H9 (cell line): ENCODE measurements at regions not wholly inside any gene's neighbourhood (a gene's known extent, or its start where the extent isn't known, plus 50 kb on each side); places are given as distances from the start of the nearest gene placed in this dataset.

ENCODE experiments used
- DNase-seq: peaks from one replicate; pipeline ENCODE4 v3.0.0-alpha.2; 2017
- H2AFZ ChIP-seq: one replicate; pipeline ENCODE4 v1.6.1; 2013; ENCODE audit warnings: mild to moderate bottlenecking, low read length, control low read depth, moderate library complexity
- H2AK5ac ChIP-seq: 2 replicates; pipeline ENCODE4 v1.6.1; 2013; ENCODE audit warnings: low read length, control low read depth, mixed read lengths; ENCODE audit not compliant: insufficient read length
- H2BK120ac ChIP-seq: one replicate; pipeline ENCODE4 v1.6.1; 2013; ENCODE audit warnings: low read depth, mild to moderate bottlenecking, low read length, control low read depth, inconsistent platforms; ENCODE audit not compliant: poor library complexity, severe bottlenecking
- H2BK12ac ChIP-seq: 2 replicates; pipeline ENCODE4 v1.6.1; 2013; ENCODE audit warnings: low read length, control low read depth, mixed read lengths, low read depth; ENCODE audit not compliant: insufficient read length
- H2BK15ac ChIP-seq: 2 replicates; pipeline ENCODE4 v1.6.1; 2013; ENCODE audit warnings: low read depth, low read length, control low read depth
- H2BK20ac ChIP-seq: one replicate; pipeline ENCODE4 v1.6.1; 2013; ENCODE audit warnings: low read depth, mild to moderate bottlenecking, low read length, control low read depth, inconsistent platforms; ENCODE audit not compliant: poor library complexity, severe bottlenecking
- H2BK5ac ChIP-seq: 2 replicates; pipeline ENCODE4 v1.6.1; 2013; ENCODE audit warnings: low read length, control low read depth, mixed read lengths; ENCODE audit not compliant: insufficient read length
- H3K14ac ChIP-seq: 2 replicates; pipeline ENCODE4 v1.6.1; 2013; ENCODE audit warnings: low read length, control low read depth; ENCODE audit not compliant: insufficient read depth
- H3K18ac ChIP-seq: 2 replicates; pipeline ENCODE4 v1.6.1; 2013; ENCODE audit warnings: low read depth, mild to moderate bottlenecking, mixed read lengths, low read length, control low read depth; ENCODE audit not compliant: insufficient read length
- H3K23ac ChIP-seq: 2 replicates; pipeline ENCODE4 v1.6.1; 2013; ENCODE audit warnings: low read length, control low read depth, mixed read lengths, low read depth; ENCODE audit not compliant: insufficient read length
- H3K23me2 ChIP-seq: 2 replicates; pipeline ENCODE4 v1.6.1; 2013; ENCODE audit warnings: low read depth, mild to moderate bottlenecking, mixed read lengths, low read length, control low read depth; ENCODE audit not compliant: insufficient read length, poor library complexity, severe bottlenecking
- H3K27ac ChIP-seq: 2 replicates; pipeline ENCODE4 v1.5.1; 2013; ENCODE audit warnings: low read length, control low read depth, mixed read lengths, low read depth; ENCODE audit not compliant: insufficient read length
- H3K27me3 ChIP-seq: 2 replicates; pipeline ENCODE4 v1.6.1; 2013; ENCODE audit warnings: low read length, control low read depth, inconsistent platforms; ENCODE audit not compliant: insufficient read depth
- H3K4ac ChIP-seq: 2 replicates; pipeline ENCODE4 v1.6.1; 2013; ENCODE audit warnings: low read depth, mild to moderate bottlenecking, control low read depth, inconsistent platforms, low read length, moderate library complexity
- H3K4me1 ChIP-seq: 2 replicates; pipeline ENCODE4 v1.6.1; 2013; ENCODE audit warnings: low read length, control low read depth, inconsistent platforms; ENCODE audit not compliant: insufficient read depth
- H3K4me2 ChIP-seq: 2 replicates; pipeline ENCODE4 v1.6.1; 2013; ENCODE audit warnings: low read length, control low read depth, mixed read lengths; ENCODE audit not compliant: insufficient read length, insufficient read depth
- H3K56ac ChIP-seq: 2 replicates; pipeline ENCODE4 v1.6.1; 2013; ENCODE audit warnings: low read depth, mild to moderate bottlenecking, mixed read lengths, low read length, control low read depth; ENCODE audit not compliant: insufficient read length
- H3K79me1 ChIP-seq: 2 replicates; pipeline ENCODE4 v1.6.1; 2013; ENCODE audit warnings: low read depth, mild to moderate bottlenecking, moderate library complexity, low read length, control low read depth, inconsistent platforms; ENCODE audit not compliant: insufficient read depth, poor library complexity, severe bottlenecking
- H3K79me2 ChIP-seq: 2 replicates; pipeline ENCODE4 v1.6.1; 2013; ENCODE audit warnings: low read length, control low read depth, inconsistent platforms; ENCODE audit not compliant: insufficient read depth
- H3K9ac ChIP-seq: 2 replicates; pipeline ENCODE4 v1.6.1; 2013; ENCODE audit warnings: low read length, control low read depth, mixed read lengths; ENCODE audit not compliant: insufficient read length; ENCODE audit errors: extremely low read depth
- H3K9me3 ChIP-seq: one replicate; pipeline ENCODE4 v1.6.1; 2013; ENCODE audit warnings: low read depth, low read length, inconsistent platforms; ENCODE audit not compliant: control insufficient read depth
- H3T11ph ChIP-seq: one replicate; pipeline ENCODE4 v1.6.1; 2013; ENCODE audit warnings: mild to moderate bottlenecking, low read length, control low read depth, inconsistent platforms
- H4K20me1 ChIP-seq: one replicate; pipeline ENCODE4 v1.6.1; 2013; ENCODE audit not compliant: control insufficient read depth, insufficient read length, insufficient read depth
- H4K5ac ChIP-seq: 2 replicates; pipeline ENCODE4 v1.6.1; 2013; ENCODE audit warnings: low read depth, mild to moderate bottlenecking, mixed read lengths, low read length, control low read depth; ENCODE audit not compliant: insufficient read length
- H4K8ac ChIP-seq: replicated peaks from 2 replicates; pipeline ENCODE4 v1.6.1; 2013; ENCODE audit warnings: low read length, control low read depth, mixed read lengths, low read depth; ENCODE audit not compliant: insufficient read length
- H4K91ac ChIP-seq: 2 replicates; pipeline ENCODE4 v1.6.1; 2013; ENCODE audit warnings: low read depth, mild to moderate bottlenecking, moderate library complexity, mixed read lengths, low read length, control low read depth; ENCODE audit not compliant: insufficient read length
- H3K27ac Mint-ChIP-seq, 3 experiments: 2 replicates in 2 of 3; 3 replicates in 1 of 3; pipeline ENCODE4 v1.8.0; 2020 to 2021; ENCODE audit warnings: mixed read lengths in 3 of 3, mild to moderate bottlenecking in 1 of 3, moderate library complexity in 1 of 3
- H3K27me3 Mint-ChIP-seq: 2 replicates; pipeline ENCODE4 v1.8.0; 2021; ENCODE audit warnings: low read depth, mild to moderate bottlenecking, moderate library complexity, mixed read lengths
- H3K36me3 Mint-ChIP-seq, 3 experiments: 2 replicates in 2 of 3; 3 replicates in 1 of 3; pipeline ENCODE4 v1.8.0; 2020 to 2021; ENCODE audit warnings: low read depth in 3 of 3, mixed read lengths in 3 of 3; ENCODE audit not compliant: insufficient read depth in 1 of 3
- H3K4me1 Mint-ChIP-seq, 2 experiments: 2 replicates each; pipeline ENCODE4 v1.8.0; 2020; ENCODE audit warnings: mixed read lengths in 2 of 2
- H3K4me3 Mint-ChIP-seq, 2 experiments: 2 replicates in 1 of 2; 3 replicates in 1 of 2; pipeline ENCODE4 v1.8.0; 2020 to 2021; ENCODE audit warnings: mild to moderate bottlenecking in 2 of 2, mixed read lengths in 2 of 2, moderate library complexity in 1 of 2
- H3K9me3 Mint-ChIP-seq, 2 experiments: 2 replicates in 1 of 2; 3 replicates in 1 of 2; pipeline ENCODE4 v1.8.0; 2020; ENCODE audit warnings: mild to moderate bottlenecking in 2 of 2, mixed read lengths in 2 of 2, moderate library complexity in 1 of 2
- WGBS: extraction: QIAGEN DNeasy Blood & Tissue Kit; methylation state at CpG from one replicate; pipeline ENCODE4 v1.1.7; 2013; ENCODE audit warnings: missing lambda C conversion rate, low lambda C conversion rate, mixed read lengths; ENCODE audit not compliant: insufficient read length; ENCODE audit errors: extremely low coverage; 5-methylcytosine and 5-hydroxymethylcytosine counted together
- TF ChIP-seq, protein P1 (sequence below): fragments of 200-600 bp; sonication (generic); conservative IDR thresholded peaks from 3 replicates; pipeline ENCODE4 v1.8.0; 2021; ENCODE audit warnings: antibody characterized with exemption, mild to moderate bottlenecking

DNA sequence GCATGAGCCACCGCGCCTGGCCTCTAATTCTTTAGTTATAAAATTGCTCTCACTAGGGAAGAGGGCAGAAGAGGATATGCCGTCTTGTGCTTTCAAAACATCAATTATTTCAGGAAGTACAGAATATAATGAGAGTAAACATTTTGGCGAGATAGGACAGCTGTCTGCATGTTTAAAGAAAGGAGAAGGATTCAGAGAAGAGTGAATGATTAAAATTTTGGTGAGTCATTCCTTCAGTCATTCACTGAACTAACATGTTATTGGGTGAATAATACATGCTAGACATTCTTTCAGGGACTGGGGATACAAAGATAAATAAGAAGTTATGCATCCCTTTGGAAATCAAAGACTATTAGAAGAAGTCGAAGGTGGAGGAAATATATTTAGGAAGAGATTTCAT, 590.3 kb upstream of the GOT2 start:
- no peak overlapping the region for H4K91ac ChIP-seq
- no peak overlapping the region for H3K23ac ChIP-seq
- no peak overlapping the region for H4K5ac ChIP-seq
- no peak overlapping the region for H2AK5ac ChIP-seq
- no peak overlapping the region for H2BK15ac ChIP-seq
- Mint-ChIP-seq H3K27ac (no peak overlapping the region), H3K27me3 (peaks cover 69% of the 10 kb centered on the region), H3K9me3 (no peaks in the 10 kb centered on the region; a peak in 1 of 5 replicates), H3K36me3 (no peaks in the 10 kb centered on the region), H3K4me3 (no peak overlapping the region), H3K4me1 (peaks cover 13 to 17% of the 10 kb centered on the region in 2 experiments)
- TF ChIP-seq, protein P1, sequence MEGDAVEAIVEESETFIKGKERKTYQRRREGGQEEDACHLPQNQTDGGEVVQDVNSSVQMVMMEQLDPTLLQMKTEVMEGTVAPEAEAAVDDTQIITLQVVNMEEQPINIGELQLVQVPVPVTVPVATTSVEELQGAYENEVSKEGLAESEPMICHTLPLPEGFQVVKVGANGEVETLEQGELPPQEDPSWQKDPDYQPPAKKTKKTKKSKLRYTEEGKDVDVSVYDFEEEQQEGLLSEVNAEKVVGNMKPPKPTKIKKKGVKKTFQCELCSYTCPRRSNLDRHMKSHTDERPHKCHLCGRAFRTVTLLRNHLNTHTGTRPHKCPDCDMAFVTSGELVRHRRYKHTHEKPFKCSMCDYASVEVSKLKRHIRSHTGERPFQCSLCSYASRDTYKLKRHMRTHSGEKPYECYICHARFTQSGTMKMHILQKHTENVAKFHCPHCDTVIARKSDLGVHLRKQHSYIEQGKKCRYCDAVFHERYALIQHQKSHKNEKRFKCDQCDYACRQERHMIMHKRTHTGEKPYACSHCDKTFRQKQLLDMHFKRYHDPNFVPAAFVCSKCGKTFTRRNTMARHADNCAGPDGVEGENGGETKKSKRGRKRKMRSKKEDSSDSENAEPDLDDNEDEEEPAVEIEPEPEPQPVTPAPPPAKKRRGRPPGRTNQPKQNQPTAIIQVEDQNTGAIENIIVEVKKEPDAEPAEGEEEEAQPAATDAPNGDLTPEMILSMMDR, result no peak
- H3K4me2 ChIP-seq, result no peak overlapping the region
- no peak overlapping the region for H2AFZ ChIP-seq
- no peak overlapping the region for H3T11ph ChIP-seq
- no peaks in the 10 kb centered on the region for H3K23me2 ChIP-seq
- no peaks in the 10 kb centered on the region for H3K79me2 ChIP-seq
- H3K4ac ChIP-seq, result no peak overlapping the region
- H2BK12ac ChIP-seq, result no peak overlapping the region
- H2BK20ac ChIP-seq, result no peak overlapping the region
- H3K79me1 ChIP-seq, result no peaks in the 10 kb centered on the region
- no peak overlapping the region for H4K8ac ChIP-seq
- DNase-seq, result no peak
- no peaks in the 10 kb centered on the region for H3K9me3 ChIP-seq
- H3K14ac ChIP-seq, result no peak overlapping the region
- no peak overlapping the region for H2BK5ac ChIP-seq
- no peak overlapping the region for H2BK120ac ChIP-seq
- no peak overlapping the region for H3K9ac ChIP-seq
- H3K4me1 ChIP-seq, result no peaks in the 10 kb centered on the region
- H3K27me3 ChIP-seq, result no peaks in the 10 kb centered on the region
- no peak overlapping the region for H3K27ac ChIP-seq
- no peak overlapping the region for H3K18ac ChIP-seq
- no peak overlapping the region for H3K56ac ChIP-seq
- WGBS, result 100% methylated on average over 1 of the region's 5 CpGs
- no peaks in the 10 kb centered on the region for H4K20me1 ChIP-seq
